BJ (cell line): ENCODE measurements at regions not wholly inside any gene's neighbourhood (a gene's known extent, or its start where the extent isn't known, plus 50 kb on each side); places are given as distances from the start of the nearest gene placed in this dataset.

Experiments used
- CTCF ChIA-PET: fragments of 350-600 bp; formaldehyde crosslinking; extraction: SDS; loops from one replicate; lab custom pipeline; 2021; ENCODE audit warnings: antibody characterized with exemption, inconsistent platforms; lab: Yijun Ruan, JAX
- POLR2A ChIA-PET: fragments of 300-600 bp; sonication (Branson Sonifier 250); formaldehyde crosslinking; extraction: SDS; loops from one replicate; lab custom pipeline; 2021; ENCODE audit warnings: antibody characterized with exemption; lab: Charles Lee
- DNase-seq: peaks from one replicate; pipeline ENCODE4 v3.0.0-alpha.2; 2011; ENCODE audit warnings: low read depth
- H3K27me3 ChIP-seq: 2 replicates; pipeline ENCODE4 v1.6.0; 2011; ENCODE audit warnings: low read length; ENCODE audit not compliant: control insufficient read depth, insufficient read depth
- H3K36me3 ChIP-seq: 2 replicates; pipeline ENCODE4 v1.5.1; 2011; ENCODE audit warnings: low read length; ENCODE audit not compliant: control insufficient read depth, insufficient read depth
- H3K4me3 ChIP-seq: 2 replicates; pipeline ENCODE4 v1.5.1; 2011; ENCODE audit warnings: low read depth, mild to moderate bottlenecking, control low read depth, low read length
- TF ChIP-seq, protein P1 (sequence below): IDR thresholded peaks from 2 replicates; pipeline ENCODE4 v1.5.1; 2011; ENCODE audit warnings: low read depth, mild to moderate bottlenecking, control low read depth, inconsistent platforms, low read length, moderate library complexity; ENCODE audit not compliant: insufficient read depth

DNA sequence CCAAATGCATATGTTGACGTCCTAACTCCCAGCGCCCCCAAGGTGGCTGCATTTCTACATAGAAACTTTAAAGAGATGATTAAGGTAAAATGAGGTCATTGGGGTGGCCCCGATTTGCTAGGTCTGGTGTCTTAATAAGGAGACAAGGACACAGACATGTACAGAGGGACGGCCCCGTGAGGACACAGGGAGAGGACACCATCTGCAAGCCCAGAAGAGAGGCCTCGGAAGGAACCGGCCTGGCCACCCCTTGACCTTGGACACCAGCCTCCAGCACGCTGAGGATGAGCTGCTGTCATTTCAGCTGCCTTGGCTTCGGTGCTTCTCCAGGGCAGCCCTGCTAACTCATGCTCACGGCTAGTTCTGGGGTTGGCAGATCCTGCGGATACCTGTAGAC lies 73.2 kb downstream of the MRPL36 start:
- H3K4me3 ChIP-seq: no peak overlapping the region
- TF ChIP-seq, protein P1, sequence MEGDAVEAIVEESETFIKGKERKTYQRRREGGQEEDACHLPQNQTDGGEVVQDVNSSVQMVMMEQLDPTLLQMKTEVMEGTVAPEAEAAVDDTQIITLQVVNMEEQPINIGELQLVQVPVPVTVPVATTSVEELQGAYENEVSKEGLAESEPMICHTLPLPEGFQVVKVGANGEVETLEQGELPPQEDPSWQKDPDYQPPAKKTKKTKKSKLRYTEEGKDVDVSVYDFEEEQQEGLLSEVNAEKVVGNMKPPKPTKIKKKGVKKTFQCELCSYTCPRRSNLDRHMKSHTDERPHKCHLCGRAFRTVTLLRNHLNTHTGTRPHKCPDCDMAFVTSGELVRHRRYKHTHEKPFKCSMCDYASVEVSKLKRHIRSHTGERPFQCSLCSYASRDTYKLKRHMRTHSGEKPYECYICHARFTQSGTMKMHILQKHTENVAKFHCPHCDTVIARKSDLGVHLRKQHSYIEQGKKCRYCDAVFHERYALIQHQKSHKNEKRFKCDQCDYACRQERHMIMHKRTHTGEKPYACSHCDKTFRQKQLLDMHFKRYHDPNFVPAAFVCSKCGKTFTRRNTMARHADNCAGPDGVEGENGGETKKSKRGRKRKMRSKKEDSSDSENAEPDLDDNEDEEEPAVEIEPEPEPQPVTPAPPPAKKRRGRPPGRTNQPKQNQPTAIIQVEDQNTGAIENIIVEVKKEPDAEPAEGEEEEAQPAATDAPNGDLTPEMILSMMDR: no peak
- CTCF ChIA-PET: interaction anchor here (0.6 kb wide), 1 partner anchor 123 kb away, joined by 3 read pairs; no protein-coding TSS in a partner anchor
- DNase-seq: no peak
- H3K36me3 ChIP-seq: no peaks in the 10 kb centered on the region
- H3K27me3 ChIP-seq: no peaks in the 10 kb centered on the region
- POLR2A ChIA-PET: no interaction called here

DNA sequence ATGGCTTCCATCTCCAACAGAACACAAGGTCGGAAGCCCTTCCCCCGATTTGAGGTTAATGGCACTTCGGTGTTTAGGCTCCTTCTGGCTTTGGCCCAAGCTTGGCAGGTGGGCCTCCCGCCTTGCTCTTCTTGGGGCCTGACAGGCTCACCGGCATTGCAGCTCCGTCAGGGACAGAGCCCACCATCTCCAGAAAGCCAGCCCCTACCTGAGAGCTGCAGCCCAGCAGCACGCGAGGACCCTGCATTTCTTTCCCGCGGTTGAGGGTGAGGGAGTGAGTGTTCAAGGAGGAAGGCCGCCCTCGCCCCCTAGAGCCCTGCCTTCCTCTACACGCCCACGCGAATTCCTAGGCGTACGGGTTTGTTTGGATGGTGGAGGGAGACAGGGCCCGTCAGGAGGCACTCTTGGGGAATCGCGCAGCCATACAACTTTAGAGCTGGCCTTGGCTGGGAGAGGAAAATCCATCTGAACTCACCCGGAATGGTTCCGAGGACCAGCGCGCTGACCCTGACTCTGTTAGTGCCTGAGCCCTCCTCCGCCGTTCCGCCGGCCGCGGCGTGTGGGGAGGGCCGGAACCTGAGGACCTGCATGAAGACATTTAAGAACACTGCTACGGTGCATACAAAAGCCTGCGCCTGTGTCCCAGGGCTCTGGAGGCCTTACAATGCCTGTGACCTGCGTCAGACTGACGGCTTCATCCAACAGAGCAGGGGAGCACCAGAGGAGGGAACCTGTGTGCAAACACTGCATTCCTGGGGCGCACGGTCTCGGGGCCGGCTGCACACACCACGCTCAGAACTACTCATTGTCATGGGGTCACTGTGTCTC lies 73.8 kb downstream of the MRPL36 start:
- no peaks in the 10 kb centered on the region for H3K36me3 ChIP-seq
- CTCF ChIA-PET: no interaction called here
- no peak for DNase-seq
- TF ChIP-seq, protein P1: no peak
- no peaks in the 10 kb centered on the region for H3K27me3 ChIP-seq
- no peak overlapping the region for H3K4me3 ChIP-seq
- POLR2A ChIA-PET: no interaction called here

DNA sequence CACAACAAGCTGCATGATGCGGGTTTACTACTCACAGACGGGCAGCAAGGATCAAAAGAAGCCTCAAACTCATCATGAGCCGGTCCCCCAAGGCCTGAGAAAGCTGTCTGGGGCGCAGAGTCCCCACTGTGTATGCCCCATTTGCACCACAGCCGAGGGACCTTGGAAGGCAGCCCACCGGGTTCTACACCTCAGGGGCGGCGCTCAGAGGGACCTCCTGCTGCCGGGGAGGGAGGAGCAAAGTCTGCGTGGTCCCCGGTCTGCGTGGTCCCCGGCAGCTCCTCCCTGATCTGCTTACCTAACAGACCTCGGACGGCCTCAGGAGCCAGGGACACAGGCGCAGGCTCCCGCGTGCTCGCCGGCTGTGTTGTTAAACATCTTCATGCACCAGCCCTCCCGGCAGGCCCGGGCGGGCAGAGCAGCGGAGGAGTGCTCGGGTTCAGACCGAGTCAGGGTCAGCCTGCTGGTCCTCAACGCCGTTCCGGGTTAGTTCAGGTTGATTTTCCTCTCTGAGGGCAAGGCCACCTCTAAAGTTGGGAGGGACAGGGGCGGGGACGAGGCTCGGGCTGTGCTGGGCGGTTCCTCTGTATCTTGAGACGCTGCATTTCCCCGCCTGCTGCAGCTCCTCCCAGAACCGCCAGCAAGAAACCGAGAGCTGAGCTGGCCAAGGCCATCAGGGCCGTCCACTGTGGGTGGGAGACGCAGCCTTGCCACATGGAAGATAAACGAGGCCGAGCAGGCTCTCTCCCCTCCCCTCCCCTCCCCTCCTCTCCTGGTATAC lies 74.6 kb downstream of the MRPL36 start:
- CTCF ChIA-PET: no interaction called here
- TF ChIP-seq, protein P1: no peak
- Histone ChIP-seq H3K27me3 (no peaks in the 10 kb centered on the region), H3K36me3 (no peaks in the 10 kb centered on the region), H3K4me3 (0 out of 2 replicates have a peak overlapping the region, but pooled peaks have one; percentile 3)
- POLR2A ChIA-PET: no interaction called here
- no peak for DNase-seq

DNA sequence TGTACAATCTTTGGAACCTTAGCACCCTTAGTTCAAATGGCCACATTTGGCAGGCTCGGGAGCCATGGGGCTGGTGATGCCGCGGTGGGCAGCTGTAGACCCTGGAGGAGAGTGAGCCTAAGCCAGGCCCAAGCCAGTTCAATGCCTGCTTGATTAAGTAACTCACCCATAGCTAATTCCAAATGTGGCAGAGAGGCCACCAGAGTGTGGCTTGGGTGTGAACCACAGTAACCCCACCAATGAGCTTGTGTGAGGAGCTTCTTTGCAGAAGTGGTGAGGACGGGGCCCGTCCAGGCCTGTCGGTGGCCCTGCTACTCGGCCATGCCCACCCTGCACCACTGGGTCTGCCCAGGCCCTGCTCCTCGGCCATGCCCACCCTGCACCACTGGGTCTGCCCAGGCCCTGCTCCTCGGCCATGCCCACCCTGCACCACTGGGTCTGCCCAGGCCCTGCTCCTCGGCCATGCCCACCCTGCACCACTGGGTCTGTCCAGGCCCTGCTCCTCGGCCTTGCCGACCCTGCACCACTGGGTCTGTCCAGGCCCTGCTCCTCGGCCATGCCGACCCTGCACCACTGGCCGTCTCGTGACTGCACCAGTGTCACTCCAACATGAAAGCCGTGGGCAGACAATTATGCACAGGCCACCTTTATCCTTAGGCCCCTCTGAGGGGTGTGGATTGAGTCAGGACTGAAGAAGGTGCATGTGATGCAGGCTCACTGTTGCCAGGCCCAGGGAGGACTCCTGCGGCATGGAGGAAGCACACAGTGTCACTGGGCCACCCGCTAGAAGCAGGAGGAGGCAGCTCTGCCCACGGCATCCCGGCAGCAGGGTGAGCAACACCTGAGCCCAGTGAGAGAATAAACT lies 75.4 kb downstream of the MRPL36 start:
- no peaks in the 10 kb centered on the region for H3K27me3 ChIP-seq
- ChIA-PET CTCF (no interaction called here), POLR2A (no interaction called here)
- no peak for DNase-seq
- TF ChIP-seq, protein P1: no peak
- H3K4me3 ChIP-seq: no peak overlapping the region
- no peaks in the 10 kb centered on the region for H3K36me3 ChIP-seq
